GM23248 (cell line): ENCODE measurements at regions not wholly inside any gene's neighbourhood (a gene's known extent, or its start where the extent isn't known, plus 50 kb on each side); places are given as distances from the start of the nearest gene placed in this dataset.

ENCODE experiments used
- DNase-seq: peaks from one replicate; pipeline ENCODE4 v3.0.0-alpha.2; 2015
- H2AFZ ChIP-seq: fragments of 200-600 bp; sonication (generic); 2 replicates; pipeline ENCODE4 v1.6.1; 2016; ENCODE audit warnings: antibody characterized with exemption
- H3F3A ChIP-seq: fragments of 200-600 bp; sonication (generic); 2 replicates; pipeline ENCODE4 v1.6.1; 2016; ENCODE audit warnings: mild to moderate bottlenecking, antibody characterized with exemption, mixed run types; ENCODE audit not compliant: insufficient read depth
- H3K27ac ChIP-seq: fragments of 200-600 bp; sonication (generic); 2 replicates; pipeline ENCODE4 v1.5.1; 2016; ENCODE audit warnings: mild to moderate bottlenecking
- H3K27me3 ChIP-seq: fragments of 200-600 bp; sonication (generic); replicated peaks from 2 replicates; pipeline ENCODE4 v1.6.1; 2016; ENCODE audit warnings: mild to moderate bottlenecking; ENCODE audit not compliant: insufficient read depth
- H3K36me3 ChIP-seq: fragments of 200-600 bp; sonication (generic); 2 replicates; pipeline ENCODE4 v1.6.1; 2016; ENCODE audit warnings: low read depth, mild to moderate bottlenecking
- H3K4me1 ChIP-seq: fragments of 200-600 bp; sonication (generic); 2 replicates; pipeline ENCODE4 v1.6.1; 2016; ENCODE audit warnings: mild to moderate bottlenecking; ENCODE audit not compliant: insufficient read depth
- H3K4me2 ChIP-seq: fragments of 200-600 bp; sonication (generic); one replicate; pipeline ENCODE4 v1.6.1; 2016; ENCODE audit warnings: mild to moderate bottlenecking; ENCODE audit not compliant: unreplicated experiment
- H3K4me3 ChIP-seq: fragments of 200-600 bp; sonication (generic); 2 replicates; pipeline ENCODE4 v1.5.1; 2016; ENCODE audit warnings: mild to moderate bottlenecking
- H3K79me2 ChIP-seq: fragments of 200-600 bp; sonication (generic); 2 replicates; pipeline ENCODE4 v1.6.1; 2016; ENCODE audit warnings: mild to moderate bottlenecking; ENCODE audit not compliant: insufficient read depth
- H3K9ac ChIP-seq: fragments of 200-600 bp; sonication (generic); 2 replicates; pipeline ENCODE4 v1.6.1; 2016; ENCODE audit warnings: mild to moderate bottlenecking
- H3K9me2 ChIP-seq: fragments of 200-600 bp; sonication (generic); 2 replicates; pipeline ENCODE4 v1.6.1; 2016; ENCODE audit warnings: mixed run types, mild to moderate bottlenecking, moderate library complexity; ENCODE audit not compliant: insufficient read depth
- H3K9me3 ChIP-seq: fragments of 200-600 bp; sonication (generic); one replicate; pipeline ENCODE4 v1.6.1; 2017; ENCODE audit warnings: low read depth
- H4K20me1 ChIP-seq: fragments of 200-600 bp; sonication (generic); 2 replicates; pipeline ENCODE4 v1.6.0; 2016; ENCODE audit not compliant: insufficient read depth
- EZH2 ChIP-seq: fragments of 200-600 bp; sonication (generic); IDR thresholded peaks from 2 replicates; pipeline ENCODE4 v1.6.1; 2018; ENCODE audit warnings: antibody characterized with exemption, mild to moderate bottlenecking; ENCODE audit not compliant: insufficient read depth, poor library complexity, severe bottlenecking
- EZH2phosphoT487 ChIP-seq: fragments of 200-600 bp; sonication (generic); IDR thresholded peaks from 2 replicates; pipeline ENCODE4 v1.6.1; 2018; ENCODE audit warnings: antibody characterized with exemption, moderate library complexity, mild to moderate bottlenecking, low read depth; ENCODE audit not compliant: insufficient read depth
- WGBS, 2 experiments: methylation state at CpG; one replicate each; pipeline ENCODE4 v1.1.6; 2015 to 2017; ENCODE audit warnings: low lambda C conversion rate in 2 of 2, low coverage in 1 of 2; ENCODE audit errors: missing lambda C conversion rate in 2 of 2; 5-methylcytosine and 5-hydroxymethylcytosine counted together
- in situ Hi-C: fragments of 300-500 bp; cut with MboI; formaldehyde crosslinking; loops from 2 replicates; pipeline ENCODE4 v1.15.0; 2020

GRCh38 chr9:29319736-29320513 is 1746.6 kb upstream of the C9orf72 start:
- no peaks in the 10 kb centered on the region for H3K27me3 ChIP-seq
- 14 to 16% methylated on average over 3 of the region's 3 CpGs for WGBS, 2 experiments
- no peaks in the 10 kb centered on the region for H3F3A ChIP-seq
- no peak overlapping the region for H3K4me3 ChIP-seq
- TF ChIP-seq EZH2phosphoT487 = no peak
- no peak for TF ChIP-seq EZH2
- H2AFZ ChIP-seq = no peak overlapping the region
- no peaks in the 10 kb centered on the region for H3K9me2 ChIP-seq
- in situ Hi-C loops = no loop called here
- H3K4me1 ChIP-seq = no peaks in the 10 kb centered on the region
- no peak overlapping the region for H3K9ac ChIP-seq
- no peaks in the 10 kb centered on the region for H4K20me1 ChIP-seq
- H3K27ac ChIP-seq = no peak overlapping the region
- H3K79me2 ChIP-seq = no peaks in the 10 kb centered on the region
- no peaks in the 10 kb centered on the region for H3K9me3 ChIP-seq
- no peak overlapping the region for H3K4me2 ChIP-seq
- no peak for DNase-seq
- no peaks in the 10 kb centered on the region for H3K36me3 ChIP-seq

- Histone ChIP-seq H3K9ac (no peak overlapping the region), H3K79me2 (no peaks in the 10 kb centered on the region), H3F3A (no peaks in the 10 kb centered on the region), H3K27me3 (no peaks in the 10 kb centered on the region), H3K4me1 (no peaks in the 10 kb centered on the region), H3K27ac (no peak overlapping the region), H3K36me3 (no peaks in the 10 kb centered on the region), H2AFZ (no peak overlapping the region), H3K9me3 (no peaks in the 10 kb centered on the region), H3K9me2 (no peaks in the 10 kb centered on the region), H3K4me3 (no peak overlapping the region), H4K20me1 (no peaks in the 10 kb centered on the region), H3K4me2 (no peak overlapping the region)
- 3 to 15% methylated on average over 2 of the region's 2 CpGs for WGBS, 2 experiments
- no peak for DNase-seq
- in situ Hi-C loops = no loop called here
- no peak for TF ChIP-seq EZH2
Measured at GRCh38 chr9:29322240-29322639, 1749.0 kb upstream of the C9orf72 start.

GRCh38 chr9:29325894-29326293 is 1752.6 kb upstream of the C9orf72 start:
- no peak overlapping the region for H2AFZ ChIP-seq
- H3K27ac ChIP-seq = no peak overlapping the region
- H3K36me3 ChIP-seq = no peaks in the 10 kb centered on the region
- no peaks in the 10 kb centered on the region for H3K79me2 ChIP-seq
- no peaks in the 10 kb centered on the region for H3K4me1 ChIP-seq
- TF ChIP-seq EZH2phosphoT487 (no peak), EZH2 (no peak)
- H3K9me2 ChIP-seq = no peaks in the 10 kb centered on the region
- H3K9me3 ChIP-seq = no peaks in the 10 kb centered on the region
- H3F3A ChIP-seq = no peaks in the 10 kb centered on the region
- no peaks in the 10 kb centered on the region for H4K20me1 ChIP-seq
- H3K27me3 ChIP-seq = no peaks in the 10 kb centered on the region
- no peak overlapping the region for H3K9ac ChIP-seq
- H3K4me2 ChIP-seq = no peak overlapping the region
- in situ Hi-C loops = no loop called here
- H3K4me3 ChIP-seq = no peak overlapping the region
- no peak for DNase-seq

- Histone ChIP-seq H3K9me2 (no peaks in the 10 kb centered on the region), H4K20me1 (no peaks in the 10 kb centered on the region), H3K79me2 (no peaks in the 10 kb centered on the region), H3K9me3 (no peaks in the 10 kb centered on the region), H2AFZ (no peak overlapping the region), H3K4me3 (no peak overlapping the region), H3K9ac (no peak overlapping the region), H3K27ac (no peak overlapping the region), H3F3A (no peaks in the 10 kb centered on the region), H3K36me3 (no peaks in the 10 kb centered on the region), H3K4me2 (no peak overlapping the region), H3K4me1 (no peaks in the 10 kb centered on the region), H3K27me3 (no peaks in the 10 kb centered on the region)
- no peak for TF ChIP-seq EZH2
- TF ChIP-seq EZH2phosphoT487 = no peak
- in situ Hi-C loops = no loop called here
- WGBS, 2 experiments = 22 to 23% methylated on average over 2 of the region's 2 CpGs
- peak; percentile 0 for DNase-seq
Measured at GRCh38 chr9:29332789-29333188, 1759.5 kb upstream of the C9orf72 start.

- no peaks in the 10 kb centered on the region for H3K27me3 ChIP-seq
- TF ChIP-seq EZH2phosphoT487 = no peak
- no peak for TF ChIP-seq EZH2
- no peaks in the 10 kb centered on the region for H3K36me3 ChIP-seq
- H3K27ac ChIP-seq = no peak overlapping the region
- H3K9me3 ChIP-seq = no peaks in the 10 kb centered on the region
- H3K79me2 ChIP-seq = no peaks in the 10 kb centered on the region
- no peaks in the 10 kb centered on the region for H3K4me1 ChIP-seq
- H3F3A ChIP-seq = no peaks in the 10 kb centered on the region
- H4K20me1 ChIP-seq = no peaks in the 10 kb centered on the region
- no peak overlapping the region for H3K4me2 ChIP-seq
- in situ Hi-C loops = no loop called here
- H3K4me3 ChIP-seq = no peak overlapping the region
- H2AFZ ChIP-seq = no peak overlapping the region
- H3K9me2 ChIP-seq = no peaks in the 10 kb centered on the region
- H3K9ac ChIP-seq = no peak overlapping the region
- 48 to 52% methylated on average over 3 of the region's 3 CpGs for WGBS, 2 experiments
- DNase-seq = no peak
Measured at GRCh38 chr9:29336281-29336680, 1763.0 kb upstream of the C9orf72 start.
